AG04450 (cell line): ENCODE measurements at regions not wholly inside any gene's neighbourhood (a gene's known extent, or its start where the extent isn't known, plus 50 kb on each side); places are given as distances from the start of the nearest gene placed in this dataset.
A peak's percentile ranks its signal among the peaks of the same experiment; 100 is the strongest.
"Not testable (repeated sequence)": the region's sequence is repeated elsewhere in the genome, so short reads cannot be mapped to it uniquely, and the experiment has no call there.

Experiments
- CTCF ChIA-PET: fragments of 300-600, 350-600 bp; formaldehyde crosslinking; extraction: SDS; loops from one replicate; lab custom pipeline; 2022; ENCODE audit warnings: antibody characterized with exemption, inconsistent platforms; lab: Charles Lee
- POLR2A ChIA-PET: fragments of 350-600 bp; formaldehyde crosslinking; extraction: SDS; loops from one replicate; lab custom pipeline; 2021; ENCODE audit warnings: antibody characterized with exemption, inconsistent platforms; lab: Yijun Ruan, JAX
- DNase-seq: peaks from one replicate; pipeline ENCODE4 v3.0.0-alpha.2; 2011; ENCODE audit warnings: low read depth, low spot score
- H3K27ac ChIP-seq: one replicate; pipeline ENCODE4 v1.5.1; 2012; ENCODE audit warnings: low read depth, low read length, control low read depth
- H3K27me3 ChIP-seq: one replicate; pipeline ENCODE4 v1.6.0; 2012; ENCODE audit warnings: low read length; ENCODE audit not compliant: control insufficient read depth, insufficient read depth
- H3K4me3 ChIP-seq: 2 replicates; pipeline ENCODE4 v1.5.1; 2011; ENCODE audit warnings: mild to moderate bottlenecking, low read depth, low read length, control low read depth
- H3K9me3 ChIP-seq: 2 replicates; pipeline ENCODE4 v1.5.1; 2012; ENCODE audit warnings: low read length; ENCODE audit not compliant: control insufficient read depth, insufficient read depth
- TF ChIP-seq, protein P1 (sequence below): IDR thresholded peaks from 2 replicates; pipeline ENCODE4 v1.5.1; 2011; ENCODE audit warnings: low read depth, low read length, control low read depth, inconsistent platforms

DNA sequence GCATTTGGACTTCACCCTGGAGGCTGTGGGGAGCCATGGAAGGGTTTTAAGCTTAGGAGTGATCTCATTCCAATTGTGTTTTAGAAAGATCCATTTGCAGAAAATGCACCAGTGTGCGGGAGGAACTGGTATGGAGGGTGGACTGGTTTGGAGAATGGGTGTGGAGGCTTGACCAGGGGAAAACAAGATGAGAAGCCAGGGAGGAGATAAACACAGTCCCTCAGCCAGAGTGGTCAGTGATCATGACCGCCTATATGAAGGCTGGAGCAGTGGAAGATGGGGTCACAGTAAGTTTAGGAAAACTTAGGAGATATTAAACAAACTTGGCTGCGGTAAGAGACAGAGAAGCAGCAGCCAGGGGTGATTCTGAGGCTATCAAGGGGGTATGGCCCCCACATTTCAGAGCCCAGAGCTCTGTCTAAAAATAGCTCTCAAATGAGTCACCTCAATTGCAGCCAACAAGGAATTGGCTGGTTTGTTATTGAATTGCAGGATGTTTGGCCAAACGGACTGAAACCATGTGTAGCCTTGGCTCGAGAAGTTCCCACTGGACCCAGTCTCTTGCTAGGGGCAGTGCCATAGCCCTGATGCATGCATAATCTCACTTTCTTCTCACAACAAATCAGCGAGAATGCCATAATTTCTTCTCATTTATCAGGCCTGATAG lies 159.9 kb upstream of the TOP1 start:
- Histone ChIP-seq H3K27ac (peak overlapping the region; percentile 42), H3K27me3 (no peaks in the 10 kb centered on the region), H3K4me3 (no peak overlapping the region), H3K9me3 (no peaks in the 10 kb centered on the region; the same call in 1 of the 2 replicates)
- POLR2A ChIA-PET = no interaction called here
- peak; percentile 52 for DNase-seq
- CTCF ChIA-PET = interaction anchor here (1.0 to 1.3 kb wide), 2 partner anchors 94 to 180 kb away, joined by 3 to 4 read pairs; partner anchors contain the start of gene MAFB
- TF ChIP-seq, protein P1, sequence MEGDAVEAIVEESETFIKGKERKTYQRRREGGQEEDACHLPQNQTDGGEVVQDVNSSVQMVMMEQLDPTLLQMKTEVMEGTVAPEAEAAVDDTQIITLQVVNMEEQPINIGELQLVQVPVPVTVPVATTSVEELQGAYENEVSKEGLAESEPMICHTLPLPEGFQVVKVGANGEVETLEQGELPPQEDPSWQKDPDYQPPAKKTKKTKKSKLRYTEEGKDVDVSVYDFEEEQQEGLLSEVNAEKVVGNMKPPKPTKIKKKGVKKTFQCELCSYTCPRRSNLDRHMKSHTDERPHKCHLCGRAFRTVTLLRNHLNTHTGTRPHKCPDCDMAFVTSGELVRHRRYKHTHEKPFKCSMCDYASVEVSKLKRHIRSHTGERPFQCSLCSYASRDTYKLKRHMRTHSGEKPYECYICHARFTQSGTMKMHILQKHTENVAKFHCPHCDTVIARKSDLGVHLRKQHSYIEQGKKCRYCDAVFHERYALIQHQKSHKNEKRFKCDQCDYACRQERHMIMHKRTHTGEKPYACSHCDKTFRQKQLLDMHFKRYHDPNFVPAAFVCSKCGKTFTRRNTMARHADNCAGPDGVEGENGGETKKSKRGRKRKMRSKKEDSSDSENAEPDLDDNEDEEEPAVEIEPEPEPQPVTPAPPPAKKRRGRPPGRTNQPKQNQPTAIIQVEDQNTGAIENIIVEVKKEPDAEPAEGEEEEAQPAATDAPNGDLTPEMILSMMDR = no peak

DNA sequence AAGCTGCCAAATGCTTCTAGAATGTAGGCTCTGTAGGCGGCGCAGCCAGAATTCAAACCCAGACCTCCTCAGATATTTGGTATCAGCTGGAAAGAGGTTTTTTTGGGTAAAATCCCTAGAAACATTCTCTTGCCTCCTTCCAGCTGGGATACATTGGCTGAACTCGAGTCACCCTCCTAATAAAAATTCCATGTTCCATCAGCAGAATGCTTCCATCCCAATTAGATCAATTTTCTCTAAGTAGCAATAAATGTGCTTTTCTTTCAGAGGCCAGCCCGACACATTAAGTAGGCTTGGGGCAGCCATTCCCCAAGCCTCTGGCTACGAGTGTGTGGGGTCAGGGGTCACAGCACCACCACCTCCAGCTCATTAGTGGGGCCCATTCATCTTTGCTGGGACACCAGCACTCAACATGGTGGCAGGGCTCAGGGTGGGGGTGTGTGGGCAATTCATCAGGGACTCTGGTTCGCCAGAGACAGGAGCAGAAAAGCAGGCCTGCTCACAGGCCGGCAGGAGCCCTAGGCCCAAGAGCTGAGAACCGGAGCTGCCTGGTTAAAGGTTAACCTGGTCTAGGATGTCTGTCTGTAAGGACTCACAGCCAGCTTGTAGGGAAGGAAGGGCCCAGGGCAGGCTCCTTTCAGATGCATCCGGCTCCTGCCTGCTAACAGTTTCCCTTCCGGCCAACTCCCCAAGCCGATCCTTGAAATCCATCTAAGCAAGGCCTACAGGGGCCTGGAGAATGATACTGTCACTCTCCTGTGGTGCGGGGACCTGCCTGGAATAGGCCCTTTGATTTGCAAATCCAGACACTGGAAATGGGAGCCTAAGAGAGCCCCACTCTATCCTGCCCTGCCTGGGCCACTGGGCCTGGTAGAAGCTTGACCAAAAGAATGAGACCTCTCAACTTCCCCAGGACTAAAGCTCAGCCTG lies 159.1 kb upstream of the TOP1 start:
- TF ChIP-seq, protein P1 = no peak
- no peak for DNase-seq
- Histone ChIP-seq H3K9me3 (no peaks in the 10 kb centered on the region; the same call in 1 of the 2 replicates), H3K27me3 (no peaks in the 10 kb centered on the region), H3K4me3 (no peak overlapping the region), H3K27ac (peak overlapping the region; percentile 39)
- CTCF ChIA-PET = interaction anchor here (1.2 to 1.3 kb wide), 2 partner anchors 76 to 181 kb away, joined by 3 read pairs; partner anchors contain the start of gene MAFB
- POLR2A ChIA-PET = no interaction called here

DNA sequence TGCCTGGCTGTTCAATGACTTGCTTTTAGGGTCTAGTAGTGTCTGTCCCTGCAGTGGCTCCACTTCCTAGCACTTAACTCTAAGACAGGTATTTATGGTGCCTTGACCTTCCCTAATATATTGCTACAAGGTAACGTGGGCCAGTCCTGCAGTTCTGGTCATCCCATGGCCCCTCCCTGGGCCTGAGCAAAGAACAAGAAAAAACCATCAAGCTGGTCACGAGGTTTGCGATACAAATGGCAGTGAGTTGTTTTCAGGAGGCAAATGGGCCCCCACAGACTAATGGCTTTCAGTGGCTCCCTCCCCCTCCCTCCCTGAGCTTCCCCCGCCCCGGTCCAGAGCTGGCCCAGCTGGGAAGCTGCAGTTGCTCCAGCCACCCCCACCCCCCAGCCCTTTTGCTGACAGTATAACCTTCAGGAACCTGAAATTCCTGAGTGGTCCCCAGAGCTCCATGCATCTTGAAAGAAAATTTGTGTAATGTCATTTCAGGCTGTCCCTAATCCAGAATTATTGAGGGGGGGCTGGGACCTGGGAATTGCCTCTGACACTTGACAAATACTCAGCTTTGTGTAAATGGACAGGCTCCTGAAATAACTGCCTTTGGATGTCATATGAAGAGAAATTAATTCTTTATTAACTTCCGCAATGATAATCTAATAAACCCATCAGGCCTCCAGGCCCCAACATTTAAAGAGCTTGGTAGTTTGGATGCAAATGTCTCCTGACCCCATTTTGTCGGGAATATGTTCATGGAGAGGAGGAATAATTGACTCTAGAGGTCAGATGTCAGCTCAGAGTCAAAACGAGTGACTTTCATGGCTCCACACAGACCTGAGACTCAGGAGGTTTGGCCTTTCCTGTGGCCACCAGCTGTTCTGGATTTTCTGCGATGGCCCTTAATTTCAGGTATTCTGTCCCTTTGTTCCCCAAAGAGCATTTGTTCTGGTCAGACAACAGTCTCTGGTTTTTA lies 153.2 kb upstream of the TOP1 start:
- ChIA-PET CTCF (no interaction called here), POLR2A (no interaction called here)

DNA sequence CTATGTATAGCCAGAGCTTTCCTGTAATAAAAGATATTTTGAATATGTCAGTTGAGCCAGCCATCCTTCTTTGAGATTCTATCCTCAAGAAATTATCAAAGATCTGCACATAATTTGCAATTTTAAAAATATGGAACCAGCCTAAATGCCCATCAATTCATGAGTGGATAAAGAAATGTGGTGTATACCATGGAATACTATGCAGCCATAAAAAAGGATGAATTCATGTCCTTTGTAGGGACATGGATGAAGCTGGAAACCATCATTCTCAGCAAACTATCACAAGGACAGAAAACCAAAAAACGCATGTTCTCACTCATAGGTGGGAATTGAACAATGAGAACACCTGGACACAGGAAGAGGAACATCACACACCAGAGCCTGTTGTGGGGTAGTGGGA lies 150.5 kb upstream of the TOP1 start:
- CTCF ChIA-PET, DNase-seq, H3K9me3 ChIP-seq, POLR2A ChIA-PET, H3K4me3 ChIP-seq, H3K27me3 ChIP-seq, H3K27ac ChIP-seq: not testable (repeated sequence)

More for the DNA sequence above, 153.2 kb upstream of the TOP1 start:
- no peak overlapping the region for H3K4me3 ChIP-seq
- DNase-seq = no peak
- H3K9me3 ChIP-seq = no peaks in the 10 kb centered on the region
- TF ChIP-seq, protein P1 = no peak
- H3K27ac ChIP-seq = no peak overlapping the region
- no peaks in the 10 kb centered on the region for H3K27me3 ChIP-seq
